ENCODE measurements at regions not wholly inside any gene's neighbourhood (a gene's known extent, or its start where the extent isn't known, plus 50 kb on each side); places are given as distances from the start of the nearest gene placed in this dataset.

GRCh38 chr1:36656838-36657237 is 174.1 kb upstream of the CSF3R start:
- no peaks in the 10 kb centered on the region for H3K36me3 ChIP-seq
- no peaks in the 10 kb centered on the region for H3K9me3 ChIP-seq (replicated peaks)
- no peaks in the 10 kb centered on the region for H3K4me1 ChIP-seq (replicated peaks)
- H3K4me3 ChIP-seq: no peak overlapping the region
- no peak for DNase-seq (ENCODE audit: low read depth in 1 of 2, low spot score in 2 of 2)
- H3K27ac ChIP-seq: no peak overlapping the region
- H3K27me3 ChIP-seq (replicated peaks): peaks cover 37% of the 10 kb centered on the region

DNA sequence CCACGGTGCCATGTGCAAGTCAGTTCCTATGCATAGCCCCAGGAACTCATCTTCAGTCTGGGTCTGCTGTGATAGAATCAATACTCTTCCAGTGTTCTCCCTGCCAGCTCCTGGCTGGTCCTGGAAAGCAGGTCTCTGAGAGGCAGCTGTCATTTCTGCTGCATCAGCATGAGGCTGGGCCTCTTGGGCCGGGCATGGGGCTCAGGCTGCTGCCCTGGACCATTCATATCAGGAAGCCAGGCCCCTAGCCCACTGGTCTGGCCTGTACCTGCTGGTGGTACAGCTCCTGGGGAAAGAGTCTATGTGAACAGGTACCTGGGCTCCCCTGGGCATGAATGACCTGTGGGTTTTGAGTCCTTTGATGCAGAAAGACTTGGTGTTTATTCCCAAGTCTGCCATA is 173.6 kb upstream of the CSF3R start:
- Histone ChIP-seq H3K9me3 (replicated peaks) (no peaks in the 10 kb centered on the region), H3K4me3 (no peak overlapping the region), H3K27me3 (replicated peaks) (peaks cover 37% of the 10 kb centered on the region), H3K27ac (no peak overlapping the region), H3K4me1 (replicated peaks) (no peaks in the 10 kb centered on the region), H3K36me3 (no peaks in the 10 kb centered on the region)
- no peak for DNase-seq (ENCODE audit: low read depth in 1 of 2, low spot score in 2 of 2)

GRCh38 chr1:36654586-36654985 is 171.9 kb upstream of the CSF3R start:
- no peak for DNase-seq (ENCODE audit: low read depth in 1 of 2, low spot score in 2 of 2)
- H3K27ac ChIP-seq: no peak overlapping the region
- H3K4me3 ChIP-seq: no peak overlapping the region
- H3K36me3 ChIP-seq: no peaks in the 10 kb centered on the region
- H3K27me3 ChIP-seq (replicated peaks): peaks cover 34% of the 10 kb centered on the region
- no peaks in the 10 kb centered on the region for H3K9me3 ChIP-seq (replicated peaks)
- no peaks in the 10 kb centered on the region for H3K4me1 ChIP-seq (replicated peaks)

GRCh38 chr1:36653850-36654249 is 171.1 kb upstream of the CSF3R start:
- H3K27ac ChIP-seq: no peak overlapping the region
- DNase-seq (ENCODE audit: low read depth in 1 of 2, low spot score in 2 of 2): no peak
- peaks cover 36% of the 10 kb centered on the region for H3K27me3 ChIP-seq (replicated peaks)
- no peaks in the 10 kb centered on the region for H3K4me1 ChIP-seq (replicated peaks)
- H3K4me3 ChIP-seq: no peak overlapping the region
- H3K9me3 ChIP-seq (replicated peaks): no peaks in the 10 kb centered on the region
- no peaks in the 10 kb centered on the region for H3K36me3 ChIP-seq

DNA sequence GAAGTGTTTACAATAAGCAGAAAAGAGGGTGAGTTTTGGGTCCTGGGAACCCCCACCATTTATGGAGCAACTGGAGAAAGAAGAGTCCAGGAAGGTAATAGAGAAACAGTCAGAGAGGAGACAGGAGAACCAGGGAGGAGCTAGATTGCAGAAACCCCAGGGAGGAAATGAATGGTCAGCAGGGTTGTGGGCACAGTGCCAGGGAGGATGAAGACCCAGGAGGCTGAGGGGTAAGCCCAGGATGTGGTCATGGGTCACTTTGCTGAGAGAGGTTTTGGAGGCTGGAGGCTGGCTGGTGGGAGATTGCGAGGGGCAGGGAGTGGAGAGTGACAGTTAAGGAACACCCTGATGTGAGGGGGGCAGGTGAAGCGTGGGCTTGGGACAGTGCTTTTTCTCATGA is 169.9 kb upstream of the CSF3R start:
- Histone ChIP-seq H3K9me3 (replicated peaks) (no peaks in the 10 kb centered on the region), H3K36me3 (no peaks in the 10 kb centered on the region), H3K27ac (no peak overlapping the region), H3K27me3 (replicated peaks) (peaks cover 39% of the 10 kb centered on the region), H3K4me3 (no peak overlapping the region), H3K4me1 (replicated peaks) (no peaks in the 10 kb centered on the region)
- DNase-seq (ENCODE audit: low read depth in 1 of 2, low spot score in 2 of 2): no peak

GRCh38 chr1:36652011-36652410 is 169.3 kb upstream of the CSF3R start:
- Histone ChIP-seq H3K9me3 (replicated peaks) (no peaks in the 10 kb centered on the region), H3K36me3 (no peaks in the 10 kb centered on the region), H3K27ac (no peak overlapping the region), H3K4me1 (replicated peaks) (no peaks in the 10 kb centered on the region), H3K4me3 (no peak overlapping the region), H3K27me3 (replicated peaks) (peaks cover 39% of the 10 kb centered on the region)
- DNase-seq (ENCODE audit: low read depth in 1 of 2, low spot score in 2 of 2): no peak

DNA sequence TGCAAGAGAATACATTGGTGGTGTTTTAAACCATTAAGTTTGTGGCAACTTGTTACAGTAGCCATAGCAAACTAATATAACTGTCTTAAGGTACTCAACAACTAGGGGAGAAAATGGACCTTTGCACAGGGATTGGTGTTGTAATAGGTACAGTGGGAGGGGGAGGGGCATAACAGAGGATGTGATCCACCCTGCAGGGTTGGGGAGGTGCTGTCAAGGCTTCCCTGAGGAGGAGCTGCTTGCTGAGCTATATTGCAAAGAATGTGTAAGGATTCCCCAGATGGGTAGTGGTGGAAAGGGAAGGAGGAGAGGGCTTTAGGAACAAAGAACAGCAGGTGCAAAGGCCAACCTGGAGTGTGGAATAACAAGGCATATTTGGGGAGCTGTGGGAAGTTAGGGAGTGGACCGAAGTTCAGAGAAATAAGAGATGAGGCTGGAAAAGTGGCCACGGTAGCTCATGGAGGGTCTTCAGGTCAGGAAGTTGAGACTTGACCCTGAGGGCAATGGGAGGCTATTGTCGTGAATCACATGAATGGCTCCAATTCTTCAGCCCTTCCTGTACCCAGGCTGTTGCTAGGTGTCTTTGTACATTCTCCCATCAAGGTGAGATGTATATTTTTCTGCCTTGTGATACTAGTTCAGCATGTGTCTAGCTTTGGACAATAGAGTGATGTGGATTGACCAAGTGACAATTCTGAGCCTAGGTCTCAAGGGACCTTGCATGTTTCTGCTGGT is 168.6 kb upstream of the CSF3R start:
- no peak overlapping the region for H3K4me3 ChIP-seq
- H3K36me3 ChIP-seq: no peaks in the 10 kb centered on the region
- peaks cover 41% of the 10 kb centered on the region for H3K27me3 ChIP-seq (replicated peaks)
- no peak overlapping the region for H3K27ac ChIP-seq
- DNase-seq (ENCODE audit: low read depth in 1 of 2, low spot score in 2 of 2): no peak
- no peaks in the 10 kb centered on the region for H3K9me3 ChIP-seq (replicated peaks)
- no peaks in the 10 kb centered on the region for H3K4me1 ChIP-seq (replicated peaks)

GRCh38 chr1:36650200-36651065 is 167.7 kb upstream of the CSF3R start:
- Histone ChIP-seq H3K4me1 (replicated peaks) (no peaks in the 10 kb centered on the region), H3K36me3 (no peaks in the 10 kb centered on the region), H3K4me3 (no peak overlapping the region), H3K27ac (no peak overlapping the region), H3K9me3 (replicated peaks) (no peaks in the 10 kb centered on the region), H3K27me3 (replicated peaks) (peaks cover 36% of the 10 kb centered on the region)
- peak; percentile 10 to 63 for DNase-seq (ENCODE audit: low read depth in 1 of 2, low spot score in 2 of 2)

DNA sequence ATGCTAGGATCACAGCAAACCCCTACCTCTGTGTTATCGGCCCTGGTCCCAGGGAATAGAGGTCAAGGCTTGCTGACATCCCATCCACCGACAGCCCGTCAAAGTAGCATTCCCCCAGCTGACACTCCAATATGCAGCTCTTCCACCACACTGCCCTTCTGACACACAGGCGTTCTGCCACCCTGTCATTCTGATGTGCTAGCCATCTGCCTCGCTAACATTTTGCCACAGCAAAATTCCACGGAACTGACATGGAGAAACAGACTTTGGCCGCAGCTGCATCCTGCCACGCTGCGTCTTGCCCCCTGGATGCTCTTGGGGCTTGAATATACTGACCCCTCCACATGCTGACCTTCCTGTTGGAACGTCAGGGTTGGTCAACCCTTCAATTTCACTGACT is 163.2 kb upstream of the CSF3R start:
- H3K27ac ChIP-seq: no peak overlapping the region

GRCh38 chr1:36644556-36644955 is 161.8 kb upstream of the CSF3R start:
- Histone ChIP-seq H3K27ac (no peak overlapping the region), H3K4me3 (no peak overlapping the region), H3K9me3 (replicated peaks) (no peaks in the 10 kb centered on the region), H3K27me3 (replicated peaks) (peaks cover 13% of the 10 kb centered on the region), H3K4me1 (replicated peaks) (no peaks in the 10 kb centered on the region), H3K36me3 (no peaks in the 10 kb centered on the region)
- DNase-seq (ENCODE audit: low read depth in 1 of 2, low spot score in 2 of 2): no peak

More for the DNA sequence above, 163.2 kb upstream of the CSF3R start:
- H3K27me3 ChIP-seq (replicated peaks): peaks cover 18% of the 10 kb centered on the region
- H3K4me3 ChIP-seq: no peak overlapping the region
- DNase-seq (ENCODE audit: low read depth in 1 of 2, low spot score in 2 of 2): no peak
- no peaks in the 10 kb centered on the region for H3K36me3 ChIP-seq
- no peaks in the 10 kb centered on the region for H3K9me3 ChIP-seq (replicated peaks)
- H3K4me1 ChIP-seq (replicated peaks): no peaks in the 10 kb centered on the region

DNA sequence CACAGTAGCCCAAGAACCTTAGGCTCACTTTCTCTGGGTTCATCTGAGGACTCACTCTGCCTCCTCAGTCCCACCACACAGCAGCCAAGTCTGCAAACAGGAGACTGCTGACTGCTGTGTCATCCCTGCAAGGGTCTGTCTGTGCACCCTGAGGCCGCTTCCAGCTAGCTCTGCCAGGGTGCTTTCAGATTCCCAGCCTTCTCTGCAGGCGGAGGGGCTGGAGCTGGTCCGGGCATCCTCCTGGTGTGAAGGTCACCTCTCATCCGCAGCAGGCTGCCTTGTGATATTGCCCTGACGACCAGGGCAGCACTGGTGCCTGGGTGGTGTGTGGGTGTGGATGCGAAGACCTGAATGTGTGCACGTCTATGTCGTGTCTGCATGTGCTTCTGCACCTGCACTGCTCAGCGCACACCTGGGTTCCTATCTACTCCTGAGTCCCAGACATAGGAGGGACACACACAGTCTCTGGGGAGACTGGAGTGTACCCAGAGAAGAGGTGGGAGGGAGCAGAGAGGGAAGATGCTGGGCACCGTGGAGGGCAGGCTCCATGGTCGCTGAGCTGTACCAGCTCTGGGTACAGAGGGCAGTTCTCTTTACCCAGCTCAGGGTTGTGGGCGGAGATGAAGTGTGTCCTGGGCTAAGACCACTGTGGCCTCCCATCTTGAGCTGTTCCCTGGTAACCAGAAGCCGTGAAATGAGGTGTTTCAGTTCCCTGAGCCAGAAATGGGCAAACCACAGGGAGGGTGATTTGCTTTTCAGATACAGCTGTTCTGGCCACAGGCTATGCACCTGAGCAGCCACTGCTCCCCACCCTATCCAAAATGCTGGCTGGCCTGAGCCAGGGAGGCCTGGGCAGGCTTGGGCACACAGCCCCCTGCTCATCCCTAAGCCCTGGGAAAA is 160.9 kb upstream of the CSF3R start:
- Histone ChIP-seq H3K27ac (no peak overlapping the region), H3K4me3 (no peak overlapping the region), H3K9me3 (replicated peaks) (no peaks in the 10 kb centered on the region), H3K27me3 (replicated peaks) (peaks cover 4% of the 10 kb centered on the region), H3K4me1 (replicated peaks) (no peaks in the 10 kb centered on the region), H3K36me3 (no peaks in the 10 kb centered on the region)
- no peak for DNase-seq (ENCODE audit: low read depth in 1 of 2, low spot score in 2 of 2)

GRCh38 chr1:36642802-36643201 is 160.1 kb upstream of the CSF3R start:
- H3K4me1 ChIP-seq (replicated peaks): no peaks in the 10 kb centered on the region
- H3K9me3 ChIP-seq (replicated peaks): no peaks in the 10 kb centered on the region
- H3K27me3 ChIP-seq (replicated peaks): peaks cover 3% of the 10 kb centered on the region
- no peak overlapping the region for H3K4me3 ChIP-seq
- no peak for DNase-seq (ENCODE audit: low read depth in 1 of 2, low spot score in 2 of 2)
- no peaks in the 10 kb centered on the region for H3K36me3 ChIP-seq
- H3K27ac ChIP-seq: no peak overlapping the region

- Histone ChIP-seq H3K27me3 (replicated peaks) (peaks cover 6% of the 10 kb centered on the region; the same call in 1 of the 2 replicates), H3K9me3 (replicated peaks) (no peaks in the 10 kb centered on the region), H3K36me3 (no peaks in the 10 kb centered on the region), H3K4me3 (no peak overlapping the region), H3K27ac (no peak overlapping the region), H3K4me1 (replicated peaks) (no peaks in the 10 kb centered on the region)
- DNase-seq (ENCODE audit: low read depth in 1 of 2, low spot score in 2 of 2): no peak
Observed at GRCh38 chr1:36641776-36642175, 159.1 kb upstream of the CSF3R start.
